ENCODE measurements at regions not wholly inside any gene's neighbourhood (a gene's known extent, or its start where the extent isn't known, plus 50 kb on each side); places are given as distances from the start of the nearest gene placed in this dataset.

DNA sequence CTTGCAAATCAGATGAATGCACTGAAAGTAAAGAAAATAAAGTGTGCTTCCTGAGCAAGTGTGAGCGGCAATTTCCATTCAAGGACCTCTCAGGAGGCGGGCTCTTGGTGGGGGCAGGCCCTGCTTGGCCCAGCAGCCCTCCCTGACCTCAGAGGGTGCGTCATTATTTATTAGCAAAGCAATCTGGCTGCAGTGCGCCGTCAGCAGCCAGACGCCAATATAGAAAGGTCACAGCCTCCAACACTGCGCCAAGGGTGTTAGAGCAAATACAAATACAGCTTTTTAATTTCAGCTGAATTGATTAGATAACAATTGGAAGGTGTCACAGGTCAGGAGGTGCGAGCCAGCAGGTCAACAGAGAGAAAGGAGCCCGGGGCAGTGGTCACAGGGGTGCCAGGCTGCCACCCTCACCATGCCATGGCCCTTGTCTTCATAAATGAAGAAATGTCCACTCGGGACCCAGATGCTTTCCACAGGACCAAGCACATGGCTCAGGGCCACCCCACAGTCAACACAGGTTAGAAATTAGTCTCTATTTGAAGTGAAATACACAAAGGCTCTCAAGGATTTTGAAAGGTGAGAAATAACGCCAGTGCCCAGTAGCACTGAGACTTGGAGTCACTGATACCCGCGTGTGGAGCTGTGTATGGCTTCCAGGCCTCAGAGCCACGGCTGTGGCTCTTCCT is 309.8 kb downstream of the IRX2 start:
- TF ChIP-seq, protein P1, sequence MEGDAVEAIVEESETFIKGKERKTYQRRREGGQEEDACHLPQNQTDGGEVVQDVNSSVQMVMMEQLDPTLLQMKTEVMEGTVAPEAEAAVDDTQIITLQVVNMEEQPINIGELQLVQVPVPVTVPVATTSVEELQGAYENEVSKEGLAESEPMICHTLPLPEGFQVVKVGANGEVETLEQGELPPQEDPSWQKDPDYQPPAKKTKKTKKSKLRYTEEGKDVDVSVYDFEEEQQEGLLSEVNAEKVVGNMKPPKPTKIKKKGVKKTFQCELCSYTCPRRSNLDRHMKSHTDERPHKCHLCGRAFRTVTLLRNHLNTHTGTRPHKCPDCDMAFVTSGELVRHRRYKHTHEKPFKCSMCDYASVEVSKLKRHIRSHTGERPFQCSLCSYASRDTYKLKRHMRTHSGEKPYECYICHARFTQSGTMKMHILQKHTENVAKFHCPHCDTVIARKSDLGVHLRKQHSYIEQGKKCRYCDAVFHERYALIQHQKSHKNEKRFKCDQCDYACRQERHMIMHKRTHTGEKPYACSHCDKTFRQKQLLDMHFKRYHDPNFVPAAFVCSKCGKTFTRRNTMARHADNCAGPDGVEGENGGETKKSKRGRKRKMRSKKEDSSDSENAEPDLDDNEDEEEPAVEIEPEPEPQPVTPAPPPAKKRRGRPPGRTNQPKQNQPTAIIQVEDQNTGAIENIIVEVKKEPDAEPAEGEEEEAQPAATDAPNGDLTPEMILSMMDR (IDR thresholded peaks at IDR 0.05) = no peak
- Histone ChIP-seq H3K4me1 (no peaks in the 10 kb centered on the region), H3K27me3 (no peaks in the 10 kb centered on the region), H3K4me3 (no peak overlapping the region), H3K9me3 (no peaks in the 10 kb centered on the region), H3K36me3 (no peaks in the 10 kb centered on the region), H3K27ac (no peak overlapping the region)
- no peak for DNase-seq (ENCODE audit: low spot score)

DNA sequence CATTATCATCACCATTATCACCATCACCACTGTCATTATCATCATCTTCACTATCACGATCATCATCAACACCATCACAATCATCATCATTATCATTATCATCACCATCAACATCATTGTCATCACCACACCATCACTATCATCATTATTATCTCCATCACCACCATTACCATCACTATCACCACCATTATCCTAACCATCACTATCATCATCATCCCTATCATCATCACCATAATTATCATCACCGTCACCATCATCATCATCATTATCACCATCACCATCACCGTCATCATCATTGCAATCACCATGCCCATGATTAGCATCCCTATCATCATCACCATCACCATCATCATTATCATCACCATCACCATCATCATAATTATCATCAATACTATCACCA is 311.9 kb downstream of the IRX2 start:
- TF ChIP-seq, protein P1 (IDR thresholded peaks at IDR 0.05) = no peak
- H3K36me3 ChIP-seq = no peaks in the 10 kb centered on the region
- no peaks in the 10 kb centered on the region for H3K27me3 ChIP-seq
- DNase-seq (ENCODE audit: low spot score) = no peak
- no peak overlapping the region for H3K4me3 ChIP-seq
- no peaks in the 10 kb centered on the region for H3K4me1 ChIP-seq
- no peaks in the 10 kb centered on the region for H3K9me3 ChIP-seq
- no peak overlapping the region for H3K27ac ChIP-seq

DNA sequence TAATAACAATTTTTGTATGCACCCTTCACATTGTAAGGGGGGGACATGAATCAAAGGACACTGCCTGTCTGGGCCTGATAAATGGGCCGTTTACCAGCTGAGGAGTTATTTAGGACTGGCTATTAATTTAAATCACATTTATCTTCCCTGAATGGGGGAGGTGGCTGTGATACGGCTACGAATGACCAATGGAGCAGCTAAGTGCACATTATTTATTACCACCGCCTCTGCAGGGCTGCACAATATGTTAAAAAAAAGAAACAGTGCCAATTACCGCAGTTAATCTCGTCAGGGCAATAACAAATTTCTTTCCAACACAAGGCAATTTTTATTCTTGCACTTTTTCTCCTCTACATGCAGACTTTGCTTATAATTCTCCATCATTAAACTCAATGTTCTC is 318.4 kb downstream of the IRX2 start:
- TF ChIP-seq, protein P1 (IDR thresholded peaks at IDR 0.05) = no peak
- Histone ChIP-seq H3K4me3 (no peak overlapping the region), H3K36me3 (no peaks in the 10 kb centered on the region), H3K27me3 (no peaks in the 10 kb centered on the region), H3K9me3 (no peaks in the 10 kb centered on the region), H3K4me1 (no peaks in the 10 kb centered on the region), H3K27ac (no peak overlapping the region)
- DNase-seq (ENCODE audit: low spot score) = no peak

DNA sequence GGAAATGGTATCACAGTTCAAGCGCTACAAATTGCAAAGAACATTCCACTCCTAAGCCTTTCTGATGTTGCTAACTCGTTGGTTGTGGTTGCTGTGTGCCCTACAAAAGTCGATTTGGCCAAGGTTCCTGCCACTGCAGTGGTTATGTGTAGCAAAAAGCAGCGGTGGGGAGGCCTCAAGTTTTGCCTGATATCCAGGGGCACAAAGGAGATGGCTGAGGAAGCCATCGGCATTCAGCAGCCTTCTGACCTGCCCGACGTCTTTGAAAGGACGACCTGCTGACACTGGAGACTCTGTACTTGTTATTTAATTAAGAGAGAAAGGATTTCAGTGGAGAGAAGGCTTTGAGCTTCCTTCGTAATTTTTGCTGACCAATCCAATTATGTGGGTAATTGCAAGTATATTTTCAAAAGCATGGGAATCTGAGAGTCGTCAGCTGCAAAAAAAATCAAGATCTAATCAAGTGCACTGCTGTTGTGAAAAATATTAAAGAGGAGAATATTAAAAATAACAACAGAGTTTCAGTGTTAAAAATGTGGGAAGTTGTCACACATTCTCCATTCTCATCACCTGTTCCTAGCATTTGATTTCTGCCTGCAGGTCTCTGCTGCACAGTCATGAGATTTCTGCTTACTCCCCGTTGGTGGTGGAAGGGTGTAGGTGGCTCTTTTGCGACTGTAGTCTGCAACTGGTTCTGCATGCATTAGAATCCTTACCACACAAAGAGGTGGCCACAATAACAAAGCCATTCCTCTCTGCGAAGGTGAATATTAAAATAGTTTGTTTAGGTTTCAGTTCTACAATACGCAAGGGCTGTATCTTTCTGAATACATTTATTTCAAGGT is 319.2 kb downstream of the IRX2 start:
- H3K9me3 ChIP-seq = no peaks in the 10 kb centered on the region
- no peaks in the 10 kb centered on the region for H3K36me3 ChIP-seq
- TF ChIP-seq, protein P1 (IDR thresholded peaks at IDR 0.05) = no peak
- H3K4me1 ChIP-seq = no peaks in the 10 kb centered on the region
- no peak overlapping the region for H3K27ac ChIP-seq
- H3K27me3 ChIP-seq = no peaks in the 10 kb centered on the region
- H3K4me3 ChIP-seq = no peak overlapping the region
- DNase-seq (ENCODE audit: low spot score) = no peak

DNA sequence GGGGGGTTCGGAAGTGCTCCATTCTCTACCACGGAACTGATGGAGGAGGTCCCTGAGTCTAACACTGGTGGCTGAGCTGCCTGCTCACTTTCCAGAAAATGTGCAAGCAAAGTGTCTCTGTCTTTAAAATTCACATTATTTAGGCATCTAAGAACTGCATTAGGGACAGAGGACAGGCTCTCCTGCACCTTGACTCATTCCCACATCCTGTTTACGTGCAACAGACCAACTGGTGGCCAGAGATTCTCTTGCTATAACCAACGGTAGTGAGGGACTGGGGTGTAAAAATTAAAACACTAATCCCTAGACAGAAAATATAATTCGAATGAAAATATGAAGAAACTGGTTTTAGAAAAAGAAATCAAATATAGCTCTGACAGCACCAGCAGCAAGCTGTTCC is 320.9 kb downstream of the IRX2 start:
- no peak for DNase-seq (ENCODE audit: low spot score)
- H3K27me3 ChIP-seq = no peaks in the 10 kb centered on the region
- H3K4me3 ChIP-seq = no peak overlapping the region
- H3K27ac ChIP-seq = no peak overlapping the region
- no peaks in the 10 kb centered on the region for H3K4me1 ChIP-seq
- H3K9me3 ChIP-seq = peaks cover 0 to under 1% of the 10 kb centered on the region in 2 donors
- TF ChIP-seq, protein P1 (IDR thresholded peaks at IDR 0.05) = no peak
- H3K36me3 ChIP-seq = no peaks in the 10 kb centered on the region
